Hepatocyte (in vitro differentiated cells): ENCODE measurements at regions not wholly inside any gene's neighbourhood (a gene's known extent, or its start where the extent isn't known, plus 50 kb on each side); places are given as distances from the start of the nearest gene placed in this dataset.

Source experiments
- DNase-seq: peaks from one replicate; pipeline ENCODE4 v3.0.0-alpha.2; 2016; ENCODE audit warnings: low spot score
- H2AFZ ChIP-seq: fragments of 200-600 bp; sonication (generic); 2 replicates; pipeline ENCODE4 v1.6.0; 2016; ENCODE audit warnings: antibody characterized with exemption, mild to moderate bottlenecking
- H3K27ac ChIP-seq: fragments of 200-600 bp; sonication (generic); 2 replicates; pipeline ENCODE4 v1.5.1; 2016; ENCODE audit warnings: mild to moderate bottlenecking
- H3K27me3 ChIP-seq: fragments of 200-600 bp; sonication (generic); 2 replicates; pipeline ENCODE4 v1.6.1; 2016
- H3K36me3 ChIP-seq: fragments of 200-600 bp; sonication (generic); replicated peaks from 2 replicates; pipeline ENCODE4 v1.5.1; 2016; ENCODE audit warnings: low read depth; ENCODE audit not compliant: insufficient read depth
- H3K4me1 ChIP-seq: fragments of 200-600 bp; sonication (generic); 2 replicates; pipeline ENCODE4 v1.5.1; 2016; ENCODE audit warnings: mild to moderate bottlenecking, moderate library complexity; ENCODE audit not compliant: insufficient read depth
- H3K4me2 ChIP-seq: fragments of 200-600 bp; sonication (generic); 2 replicates; pipeline ENCODE4 v1.6.0; 2016
- H3K4me3 ChIP-seq: fragments of 200-600 bp; sonication (generic); 2 replicates; pipeline ENCODE4 v1.5.1; 2016; ENCODE audit warnings: mild to moderate bottlenecking
- H3K79me2 ChIP-seq: fragments of 200-600 bp; sonication (generic); 2 replicates; pipeline ENCODE4 v1.6.0; 2017; ENCODE audit warnings: mild to moderate bottlenecking
- H3K9me2 ChIP-seq: fragments of 200-600 bp; sonication (generic); replicated peaks from 2 replicates; pipeline ENCODE4 v1.6.0; 2017; ENCODE audit warnings: mild to moderate bottlenecking; ENCODE audit not compliant: insufficient read depth
- H3K9me3 ChIP-seq: fragments of 200-600 bp; sonication (generic); 2 replicates; pipeline ENCODE4 v1.5.1; 2016; ENCODE audit warnings: low read depth, mild to moderate bottlenecking
- H4K20me1 ChIP-seq: fragments of 200-600 bp; sonication (generic); 2 replicates; pipeline ENCODE4 v1.6.0; 2016; ENCODE audit warnings: mild to moderate bottlenecking; ENCODE audit not compliant: insufficient read depth, poor library complexity, severe bottlenecking
- CTCF ChIP-seq: fragments of 200-600 bp; sonication (generic); IDR thresholded peaks from 2 replicates; pipeline ENCODE4 v1.5.1; 2016; ENCODE audit warnings: antibody characterized with exemption, mild to moderate bottlenecking; ENCODE audit not compliant: poor library complexity
- EZH2 ChIP-seq: fragments of 200-600 bp; sonication (generic); IDR thresholded peaks from 2 replicates; pipeline ENCODE4 v1.6.1; 2016; ENCODE audit warnings: antibody characterized with exemption, mild to moderate bottlenecking, borderline replicate concordance
- EZH2phosphoT487 ChIP-seq: fragments of 200-600 bp; sonication (generic); IDR thresholded peaks from one replicate; pipeline ENCODE4 v1.6.1; 2018; ENCODE audit warnings: antibody characterized with exemption, mild to moderate bottlenecking, low read depth, moderate library complexity; ENCODE audit not compliant: unreplicated experiment, severe bottlenecking
- WGBS: methylation state at CpG from one replicate; pipeline ENCODE4 v1.1.6; 2016; ENCODE audit warnings: low lambda C conversion rate; ENCODE audit errors: missing lambda C conversion rate; 5-methylcytosine and 5-hydroxymethylcytosine counted together

- Histone ChIP-seq H2AFZ (no peak overlapping the region), H4K20me1 (no peaks in the 10 kb centered on the region), H3K4me3 (no peak overlapping the region), H3K4me2 (no peak overlapping the region), H3K9me2 (no peaks in the 10 kb centered on the region), H3K9me3 (no peaks in the 10 kb centered on the region), H3K36me3 (no peaks in the 10 kb centered on the region), H3K27ac (no peak overlapping the region), H3K4me1 (no peaks in the 10 kb centered on the region), H3K27me3 (no peaks in the 10 kb centered on the region), H3K79me2 (no peaks in the 10 kb centered on the region)
- TF ChIP-seq EZH2phosphoT487: no peak
- no peak for TF ChIP-seq CTCF
- TF ChIP-seq EZH2: no peak
- 95% methylated on average over 4 of the region's 4 CpGs for WGBS
- no peak for DNase-seq
Observed at GRCh38 chr5:53361708-53362107, 118.7 kb upstream of the FST start.

GRCh38 chr5:53362521-53362941, 117.9 kb upstream of the FST start:
- Histone ChIP-seq H3K9me3 (no peaks in the 10 kb centered on the region), H3K27ac (no peak overlapping the region), H3K36me3 (no peaks in the 10 kb centered on the region), H3K4me3 (no peak overlapping the region), H3K79me2 (no peaks in the 10 kb centered on the region), H3K27me3 (no peaks in the 10 kb centered on the region), H3K9me2 (no peaks in the 10 kb centered on the region), H3K4me1 (no peaks in the 10 kb centered on the region), H3K4me2 (no peak overlapping the region), H2AFZ (no peak overlapping the region), H4K20me1 (no peaks in the 10 kb centered on the region)
- DNase-seq: no peak
- TF ChIP-seq EZH2phosphoT487 (no peak), CTCF (no peak), EZH2 (no peak)
- 84% methylated on average over 5 of the region's 5 CpGs for WGBS

- 83% methylated on average over 3 of the region's 3 CpGs for WGBS
- TF ChIP-seq EZH2phosphoT487 (no peak), EZH2 (no peak), CTCF (no peak)
- Histone ChIP-seq H3K79me2 (no peaks in the 10 kb centered on the region), H4K20me1 (no peaks in the 10 kb centered on the region), H3K36me3 (no peaks in the 10 kb centered on the region), H3K9me3 (no peaks in the 10 kb centered on the region), H3K27me3 (no peaks in the 10 kb centered on the region), H3K4me2 (no peak overlapping the region), H2AFZ (no peak overlapping the region), H3K27ac (no peak overlapping the region), H3K9me2 (no peaks in the 10 kb centered on the region), H3K4me3 (no peak overlapping the region), H3K4me1 (no peaks in the 10 kb centered on the region)
- no peak for DNase-seq
Observed at GRCh38 chr5:53364061-53364460, 116.4 kb upstream of the FST start.

- Histone ChIP-seq H3K79me2 (no peaks in the 10 kb centered on the region), H4K20me1 (no peaks in the 10 kb centered on the region), H3K27me3 (no peaks in the 10 kb centered on the region), H3K4me3 (no peak overlapping the region), H3K27ac (no peak overlapping the region), H3K36me3 (no peaks in the 10 kb centered on the region), H3K4me1 (no peaks in the 10 kb centered on the region), H3K9me2 (no peaks in the 10 kb centered on the region), H2AFZ (no peak overlapping the region), H3K4me2 (no peak overlapping the region), H3K9me3 (no peaks in the 10 kb centered on the region)
- TF ChIP-seq EZH2phosphoT487: no peak
- TF ChIP-seq CTCF: no peak
- no peak for TF ChIP-seq EZH2
- DNase-seq: no peak
- WGBS: 96% methylated on average over 5 of the region's 5 CpGs
Observed at GRCh38 chr5:53366245-53366644, 114.2 kb upstream of the FST start.
